ENCODE measurements at regions not wholly inside any gene's neighbourhood (a gene's known extent, or its start where the extent isn't known, plus 50 kb on each side); places are given as distances from the start of the nearest gene placed in this dataset.

GRCh38 chr1:195721210-195721971 is 886.8 kb downstream of the KCNT2 start:
- Mint-ChIP-seq H3K4me3 (no peak overlapping the region), H3K27ac (no peak overlapping the region), H3K27me3 (ENCODE audit: insufficient read depth) (no peaks in the 10 kb centered on the region), H3K4me1 (ENCODE audit: low read depth) (peaks cover 23% of the 10 kb centered on the region), H3K36me3 (ENCODE audit: low read depth) (no peaks in the 10 kb centered on the region), H3K9me3 (no peaks in the 10 kb centered on the region)
- no peak for TF ChIP-seq CTCF (IDR thresholded peaks at IDR 0.05)
- no peak for DNase-seq

- Mint-ChIP-seq H3K27me3 (ENCODE audit: insufficient read depth) (no peaks in the 10 kb centered on the region), H3K4me1 (ENCODE audit: low read depth) (peaks cover 47% of the 10 kb centered on the region), H3K27ac (peak overlapping the region; percentile 47), H3K9me3 (no peaks in the 10 kb centered on the region), H3K4me3 (peak overlapping the region; percentile 3; the same call in 1 of the 2 replicates), H3K36me3 (ENCODE audit: low read depth) (no peaks in the 10 kb centered on the region)
- DNase-seq: peak; percentile 39
- peak; percentile 86 for TF ChIP-seq CTCF (IDR thresholded peaks at IDR 0.05)
These were observed 890.6 kb downstream of the KCNT2 start for GRCh38 chr1:195717651-195718050.

- no peak for TF ChIP-seq CTCF (IDR thresholded peaks at IDR 0.05)
- Mint-ChIP-seq H3K9me3 (no peaks in the 10 kb centered on the region), H3K27ac (peak overlapping the region; percentile 26; the same call in 1 of the 2 replicates), H3K27me3 (ENCODE audit: insufficient read depth) (no peaks in the 10 kb centered on the region), H3K4me3 (no peak overlapping the region), H3K4me1 (ENCODE audit: low read depth) (peaks cover 47% of the 10 kb centered on the region), H3K36me3 (ENCODE audit: low read depth) (no peaks in the 10 kb centered on the region)
- no peak for DNase-seq
These were observed 892.6 kb downstream of the KCNT2 start for GRCh38 chr1:195715652-195716051.

GRCh38 chr1:195714248-195714647 is 894.0 kb downstream of the KCNT2 start:
- H3K27ac Mint-ChIP-seq: peak overlapping the region; percentile 56
- no peak overlapping the region for H3K4me3 Mint-ChIP-seq
- peaks cover 47% of the 10 kb centered on the region for H3K4me1 Mint-ChIP-seq (ENCODE audit: low read depth)
- H3K27me3 Mint-ChIP-seq (ENCODE audit: insufficient read depth): no peaks in the 10 kb centered on the region; the same call in 1 of the 2 replicates
- H3K9me3 Mint-ChIP-seq: no peaks in the 10 kb centered on the region
- DNase-seq: peak; percentile 68
- no peaks in the 10 kb centered on the region for H3K36me3 Mint-ChIP-seq (ENCODE audit: low read depth)
- no peak for TF ChIP-seq CTCF (IDR thresholded peaks at IDR 0.05)

- no peak overlapping the region for H3K4me3 Mint-ChIP-seq
- H3K27ac Mint-ChIP-seq: no peak overlapping the region
- no peaks in the 10 kb centered on the region for H3K9me3 Mint-ChIP-seq
- DNase-seq: no peak
- H3K36me3 Mint-ChIP-seq (ENCODE audit: low read depth): no peaks in the 10 kb centered on the region
- no peak for TF ChIP-seq CTCF (IDR thresholded peaks at IDR 0.05)
- H3K4me1 Mint-ChIP-seq (ENCODE audit: low read depth): peaks cover 26% of the 10 kb centered on the region
- H3K27me3 Mint-ChIP-seq (ENCODE audit: insufficient read depth): no peaks in the 10 kb centered on the region; the same call in 1 of the 2 replicates
These were observed 898.4 kb downstream of the KCNT2 start for GRCh38 chr1:195709821-195710220.
